SK-N-SH treated with all-trans-retinoic acid at 6 μM for 48 hours (cell line): ENCODE measurements at regions not wholly inside any gene's neighbourhood (a gene's known extent, or its start where the extent isn't known, plus 50 kb on each side); places are given as distances from the start of the nearest gene placed in this dataset.

ENCODE experiments used
- ATAC-seq: fragments of 200-7000 bp; cut with Tn5 transposase; 3 replicates; pipeline ENCODE4 v1.9.1; 2020; ENCODE audit warnings: mild to moderate bottlenecking, moderate library complexity
- BACH2 ChIP-seq: fragments of 250-450 bp; sonication (Bioruptor Pico); IDR thresholded peaks from 2 replicates; pipeline ENCODE4 v1.9.0; 2021; ENCODE audit warnings: mild to moderate bottlenecking, borderline replicate concordance
- CREB5 ChIP-seq: fragments of 250-450 bp; sonication (Bioruptor Pico); IDR thresholded peaks from 2 replicates; pipeline ENCODE4 v1.5.1; 2020; ENCODE audit warnings: low read depth, mild to moderate bottlenecking, moderate library complexity
- CSDC2 ChIP-seq: fragments of 250-450 bp; sonication (Bioruptor Pico); IDR thresholded peaks from 2 replicates; pipeline ENCODE4 v1.5.0; 2020; ENCODE audit warnings: mild to moderate bottlenecking, moderate library complexity
- ESRRG ChIP-seq: fragments of 250-450 bp; sonication (Bioruptor Pico); IDR thresholded peaks from 2 replicates; pipeline ENCODE4 v1.6.1; 2021; ENCODE audit warnings: mild to moderate bottlenecking
- ISL1 ChIP-seq: fragments of 250-450 bp; sonication (Bioruptor Pico); IDR thresholded peaks from 2 replicates; pipeline ENCODE4 v2.1.2; 2022; ENCODE audit warnings: mild to moderate bottlenecking, moderate library complexity
- OSR1 ChIP-seq: fragments of 250-450 bp; sonication (Bioruptor Pico); IDR thresholded peaks from 2 replicates; pipeline ENCODE4 v1.8.0; 2022; ENCODE audit warnings: moderate library complexity, mild to moderate bottlenecking, inconsistent platforms
- PATZ1 ChIP-seq: fragments of 250-450 bp; sonication (Bioruptor Pico); IDR thresholded peaks from 2 replicates; pipeline ENCODE4 v1.8.0; 2020; ENCODE audit warnings: mild to moderate bottlenecking, moderate library complexity, borderline replicate concordance
- POU6F1 ChIP-seq: fragments of 250-450 bp; sonication (Bioruptor Pico); IDR thresholded peaks from 2 replicates; pipeline ENCODE4 v1.8.0; 2021; ENCODE audit warnings: low read depth, mild to moderate bottlenecking, moderate library complexity, borderline replicate concordance
- PPARA ChIP-seq: fragments of 250-450 bp; sonication (Bioruptor Pico); IDR thresholded peaks from 2 replicates; pipeline ENCODE4 v1.5.0; 2020; ENCODE audit warnings: mild to moderate bottlenecking, borderline replicate concordance
- RARB ChIP-seq: fragments of 250-450 bp; sonication (Bioruptor Pico); IDR thresholded peaks from 2 replicates; pipeline ENCODE4 v1.8.0; 2021; ENCODE audit warnings: mild to moderate bottlenecking, moderate library complexity
- SNAI2 ChIP-seq: fragments of 250-450 bp; sonication (Bioruptor Pico); IDR thresholded peaks from 2 replicates; pipeline ENCODE4 v1.5.0; 2020; ENCODE audit warnings: mild to moderate bottlenecking, moderate library complexity
- TCF4 ChIP-seq: fragments of 250-450 bp; sonication (Bioruptor Pico); IDR thresholded peaks from 2 replicates; pipeline ENCODE4 v1.8.0; 2021; ENCODE audit warnings: mild to moderate bottlenecking, moderate library complexity, borderline replicate concordance
- TOX ChIP-seq: fragments of 250-450 bp; sonication (Bioruptor Pico); IDR thresholded peaks from 2 replicates; pipeline ENCODE4 v1.8.0; 2021; ENCODE audit warnings: mild to moderate bottlenecking, moderate library complexity, borderline replicate concordance
- TSHZ2 ChIP-seq: fragments of 250-450 bp; sonication (Bioruptor Pico); IDR thresholded peaks from 2 replicates; pipeline ENCODE4 v1.5.0; 2020; ENCODE audit warnings: mild to moderate bottlenecking, moderate library complexity
- ZC3H10 ChIP-seq: fragments of 250-450 bp; sonication (Bioruptor Pico); IDR thresholded peaks from 2 replicates; pipeline ENCODE4 v1.5.1; 2021; ENCODE audit warnings: mild to moderate bottlenecking, moderate library complexity
- ZFP3 ChIP-seq: fragments of 250-450 bp; sonication (Bioruptor Pico); IDR thresholded peaks from 2 replicates; pipeline ENCODE4 v1.5.0; 2020; ENCODE audit warnings: mild to moderate bottlenecking, moderate library complexity
- ZFP30 ChIP-seq: fragments of 450-650 bp; formaldehyde crosslinking; IDR thresholded peaks from 2 replicates; pipeline ENCODE4 v1.5.0; 2022; ENCODE audit warnings: mild to moderate bottlenecking, moderate library complexity
- ZNF565 ChIP-seq: fragments of 450-650 bp; formaldehyde crosslinking; conservative IDR thresholded peaks from 2 replicates; pipeline ENCODE4 v1.5.0; 2020; ENCODE audit warnings: low read depth, mild to moderate bottlenecking, moderate library complexity
- ZNF8 ChIP-seq: fragments of 450-650 bp; formaldehyde crosslinking; IDR thresholded peaks from 2 replicates; pipeline ENCODE4 v1.5.0; 2020; ENCODE audit warnings: mild to moderate bottlenecking, moderate library complexity

- TF ChIP-seq TSHZ2 (CRISPR knock-in tag), result no peak
Observed at GRCh38 chr20:1757606-1758512, 100.3 kb upstream of the SIRPG start (continued).

- TF ChIP-seq CREB5 (CRISPR knock-in tag), result no peak
- no peak for TF ChIP-seq TSHZ2 (CRISPR knock-in tag)
- no peak for TF ChIP-seq ZNF565 (CRISPR knock-in tag)
- TF ChIP-seq TOX, result no peak
- TF ChIP-seq ESRRG, result no peak
- no peak for TF ChIP-seq SNAI2
- no peak for TF ChIP-seq ISL1 (CRISPR knock-in tag)
- no peak for TF ChIP-seq ZNF8
- no peak for TF ChIP-seq ZC3H10
- no peak for TF ChIP-seq PPARA
- TF ChIP-seq RARB (CRISPR knock-in tag), result no peak
- TF ChIP-seq POU6F1 (CRISPR knock-in tag), result no peak
- ATAC-seq, result no peak
Observed at GRCh38 chr20:1757072-1757471, 99.5 kb upstream of the SIRPG start.

- ATAC-seq, result no peak
- no peak for TF ChIP-seq ZFP3 (CRISPR knock-in tag)
- TF ChIP-seq OSR1, result no peak
- TF ChIP-seq ZFP30, result no peak
- TF ChIP-seq ZNF8, result no peak
- no peak for TF ChIP-seq TOX
- TF ChIP-seq ISL1 (CRISPR knock-in tag), result no peak
- TF ChIP-seq PPARA, result no peak
- no peak for TF ChIP-seq RARB (CRISPR knock-in tag)
- no peak for TF ChIP-seq PATZ1 (CRISPR knock-in tag)
- TF ChIP-seq POU6F1 (CRISPR knock-in tag), result no peak
- no peak for TF ChIP-seq ZC3H10
- no peak for TF ChIP-seq BACH2 (CRISPR knock-in tag)
- no peak for TF ChIP-seq CREB5 (CRISPR knock-in tag)
- TF ChIP-seq TCF4 (CRISPR knock-in tag), result no peak
- TF ChIP-seq CSDC2 (CRISPR knock-in tag), result no peak
Observed at GRCh38 chr20:1754749-1755148, 97.2 kb upstream of the SIRPG start.
